ENCODE measurements at regions not wholly inside any gene's neighbourhood (a gene's known extent, or its start where the extent isn't known, plus 50 kb on each side); places are given as distances from the start of the nearest gene placed in this dataset.

- TF ChIP-seq EZH2 (IDR thresholded peaks at IDR 0.05; ENCODE audit: borderline replicate concordance, low read length) (no peak), CTCF (IDR thresholded peaks at IDR 0.05; ENCODE audit: low read length) (no peak)
Observed at GRCh38 chr10:52451817-52452216, 137.7 kb downstream of the DKK1 start.
